C4-2B (cell line): ENCODE measurements at regions not wholly inside any gene's neighbourhood (a gene's known extent, or its start where the extent isn't known, plus 50 kb on each side); places are given as distances from the start of the nearest gene placed in this dataset.

ENCODE experiments used
- H3K27ac ChIP-seq: fragments of 450-650 bp; 2 replicates; pipeline ENCODE4 v1.5.1; 2017
- ZFX ChIP-seq: fragments of 450-650 bp; IDR thresholded peaks from 2 replicates; pipeline ENCODE4 v1.6.1; 2017
- TF ChIP-seq, protein P1 (sequence below): fragments of 450-650 bp; conservative IDR thresholded peaks from 2 replicates; pipeline ENCODE4 v1.5.1; 2017; ENCODE audit warnings: mild to moderate bottlenecking

DNA sequence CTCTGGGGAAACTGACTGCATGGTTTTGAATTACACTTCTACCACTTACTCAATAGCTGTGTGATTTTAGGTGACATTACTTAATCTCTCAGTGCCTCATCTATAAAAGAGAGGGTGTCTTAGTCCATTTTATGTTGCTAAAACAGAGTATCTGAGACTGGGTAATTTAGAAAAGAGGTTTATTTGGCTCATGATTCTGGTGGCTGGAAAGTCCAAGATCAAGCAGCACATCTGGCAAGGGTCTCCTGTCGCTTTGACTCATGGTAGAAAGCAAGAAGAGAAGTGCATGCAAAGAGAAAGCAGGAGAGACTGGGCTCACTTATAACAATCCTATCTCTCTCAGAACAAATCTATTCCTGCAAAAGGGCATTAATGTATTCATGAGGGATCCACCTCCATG, 132.4 kb upstream of the IRX5 start:
- no peak overlapping the region for H3K27ac ChIP-seq
- TF ChIP-seq, protein P1, sequence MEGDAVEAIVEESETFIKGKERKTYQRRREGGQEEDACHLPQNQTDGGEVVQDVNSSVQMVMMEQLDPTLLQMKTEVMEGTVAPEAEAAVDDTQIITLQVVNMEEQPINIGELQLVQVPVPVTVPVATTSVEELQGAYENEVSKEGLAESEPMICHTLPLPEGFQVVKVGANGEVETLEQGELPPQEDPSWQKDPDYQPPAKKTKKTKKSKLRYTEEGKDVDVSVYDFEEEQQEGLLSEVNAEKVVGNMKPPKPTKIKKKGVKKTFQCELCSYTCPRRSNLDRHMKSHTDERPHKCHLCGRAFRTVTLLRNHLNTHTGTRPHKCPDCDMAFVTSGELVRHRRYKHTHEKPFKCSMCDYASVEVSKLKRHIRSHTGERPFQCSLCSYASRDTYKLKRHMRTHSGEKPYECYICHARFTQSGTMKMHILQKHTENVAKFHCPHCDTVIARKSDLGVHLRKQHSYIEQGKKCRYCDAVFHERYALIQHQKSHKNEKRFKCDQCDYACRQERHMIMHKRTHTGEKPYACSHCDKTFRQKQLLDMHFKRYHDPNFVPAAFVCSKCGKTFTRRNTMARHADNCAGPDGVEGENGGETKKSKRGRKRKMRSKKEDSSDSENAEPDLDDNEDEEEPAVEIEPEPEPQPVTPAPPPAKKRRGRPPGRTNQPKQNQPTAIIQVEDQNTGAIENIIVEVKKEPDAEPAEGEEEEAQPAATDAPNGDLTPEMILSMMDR = no peak
- TF ChIP-seq ZFX = no peak

DNA sequence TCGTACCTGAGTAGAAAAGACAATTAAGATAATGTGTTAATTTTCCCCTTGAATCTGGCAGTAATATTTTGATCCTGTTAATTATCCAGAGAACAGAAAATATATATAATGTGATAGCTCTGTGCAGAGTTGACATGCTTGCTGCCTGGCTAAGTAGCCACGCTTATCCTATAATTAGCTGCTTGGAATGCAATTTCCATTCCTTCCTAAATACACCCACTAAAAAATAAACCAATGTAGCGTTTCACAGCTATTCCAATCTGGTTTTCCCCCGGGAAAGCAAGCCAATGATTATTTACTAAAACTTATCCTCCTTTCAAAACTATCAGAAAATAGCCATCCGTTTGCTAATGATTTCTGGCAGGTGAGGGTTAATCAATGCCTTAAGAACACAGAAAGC, 134.5 kb upstream of the IRX5 start:
- no peak for TF ChIP-seq ZFX
- TF ChIP-seq, protein P1 = no peak
- H3K27ac ChIP-seq = no peak overlapping the region

- H3K27ac ChIP-seq = no peak overlapping the region
- TF ChIP-seq ZFX = no peak
- TF ChIP-seq, protein P1 = no peak
Measured at GRCh38 chr16:54792811-54793210, 137.9 kb upstream of the IRX5 start.

DNA sequence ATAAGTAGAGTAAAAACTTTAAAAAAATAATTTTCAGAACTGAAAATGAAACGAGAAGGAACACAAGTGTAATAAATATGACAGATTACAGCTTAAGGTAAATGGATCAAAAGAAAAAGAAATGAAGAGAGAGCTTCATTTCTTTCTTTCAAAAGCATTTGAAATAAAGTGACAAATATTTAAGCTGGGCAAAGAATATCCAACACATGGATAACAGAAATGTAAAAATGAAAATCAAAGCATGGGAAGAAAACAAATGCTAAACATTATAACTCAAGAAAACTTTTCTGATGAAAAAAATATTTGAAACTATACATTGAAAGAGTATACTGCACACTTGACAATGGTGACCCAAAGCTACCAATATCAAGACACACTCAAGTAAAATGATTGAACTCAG, 143.6 kb upstream of the IRX5 start:
- no peak for TF ChIP-seq ZFX
- TF ChIP-seq, protein P1 = no peak

DNA sequence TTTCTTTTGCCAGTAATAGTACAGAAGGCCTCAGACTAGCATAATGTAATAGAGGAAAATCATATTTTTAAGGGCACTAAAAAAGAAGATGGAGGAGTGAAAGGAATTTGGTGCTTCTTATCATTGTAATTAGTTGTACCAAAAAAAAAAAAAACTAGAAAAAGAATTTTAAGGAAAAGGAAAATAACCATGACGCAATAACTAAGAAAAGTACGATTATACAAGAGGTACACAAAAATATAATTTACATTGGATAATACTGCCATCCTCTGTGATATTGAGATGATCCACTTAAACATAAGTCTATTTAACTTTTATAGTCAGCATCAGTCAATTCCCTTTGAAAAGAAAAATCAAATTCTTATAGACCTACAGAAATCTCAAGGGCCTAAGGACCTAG, 146.7 kb upstream of the IRX5 start:
- H3K27ac ChIP-seq = no peak overlapping the region
- TF ChIP-seq ZFX = no peak
- TF ChIP-seq, protein P1 = no peak

More for the DNA sequence above, 143.6 kb upstream of the IRX5 start:
- no peak overlapping the region for H3K27ac ChIP-seq

GRCh38 chr16:54783226-54783625, 147.4 kb upstream of the IRX5 start:
- TF ChIP-seq ZFX = no peak
- TF ChIP-seq, protein P1 = no peak
- no peak overlapping the region for H3K27ac ChIP-seq

GRCh38 chr16:54780266-54780665, 150.4 kb upstream of the IRX5 start:
- no peak for TF ChIP-seq ZFX
- TF ChIP-seq, protein P1 = no peak
- H3K27ac ChIP-seq = no peak overlapping the region
